ENCODE measurements at regions not wholly inside any gene's neighbourhood (a gene's known extent, or its start where the extent isn't known, plus 50 kb on each side); places are given as distances from the start of the nearest gene placed in this dataset.

DNA sequence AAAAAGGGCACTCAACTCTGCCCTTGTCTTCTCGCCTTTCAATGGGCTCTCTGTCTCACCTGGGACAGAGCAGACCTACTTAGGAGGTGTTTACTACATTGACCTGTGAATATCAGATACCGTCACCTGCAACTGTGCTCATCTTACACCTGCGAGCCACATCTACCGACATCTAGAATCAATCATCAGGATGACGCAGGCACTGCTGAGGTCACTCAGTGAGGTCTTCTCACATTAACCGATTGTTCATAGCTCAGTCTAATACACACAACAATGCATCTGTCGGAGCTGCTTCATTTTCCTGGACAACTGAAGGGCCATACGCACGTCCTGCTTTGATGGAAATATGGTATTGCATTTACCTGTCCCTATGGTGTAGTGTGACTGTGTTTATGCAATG lies 211.9 kb downstream of the FGF9 start:
- ATAC-seq (no peak), DNase-seq (ENCODE audit: low spot score) (no peak)
- H3F3A ChIP-seq (replicated peaks; ENCODE audit: low read depth) = no peaks in the 10 kb centered on the region
- no peaks in the 10 kb centered on the region; the same call in 2 of the 3 replicates for H3K9me3 Mint-ChIP-seq
- TF ChIP-seq, protein P1, sequence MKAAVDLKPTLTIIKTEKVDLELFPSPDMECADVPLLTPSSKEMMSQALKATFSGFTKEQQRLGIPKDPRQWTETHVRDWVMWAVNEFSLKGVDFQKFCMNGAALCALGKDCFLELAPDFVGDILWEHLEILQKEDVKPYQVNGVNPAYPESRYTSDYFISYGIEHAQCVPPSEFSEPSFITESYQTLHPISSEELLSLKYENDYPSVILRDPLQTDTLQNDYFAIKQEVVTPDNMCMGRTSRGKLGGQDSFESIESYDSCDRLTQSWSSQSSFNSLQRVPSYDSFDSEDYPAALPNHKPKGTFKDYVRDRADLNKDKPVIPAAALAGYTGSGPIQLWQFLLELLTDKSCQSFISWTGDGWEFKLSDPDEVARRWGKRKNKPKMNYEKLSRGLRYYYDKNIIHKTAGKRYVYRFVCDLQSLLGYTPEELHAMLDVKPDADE (IDR thresholded peaks at IDR 0.05) = no peak
- no peak for TF ChIP-seq STAT1 (IDR thresholded peaks at IDR 0.05; ENCODE audit: unreplicated experiment)
- TF ChIP-seq CREB1 (CRISPR knock-in tag; IDR thresholded peaks at IDR 0.05; ENCODE audit: low read depth) = no peak
- TF ChIP-seq, protein P2, sequence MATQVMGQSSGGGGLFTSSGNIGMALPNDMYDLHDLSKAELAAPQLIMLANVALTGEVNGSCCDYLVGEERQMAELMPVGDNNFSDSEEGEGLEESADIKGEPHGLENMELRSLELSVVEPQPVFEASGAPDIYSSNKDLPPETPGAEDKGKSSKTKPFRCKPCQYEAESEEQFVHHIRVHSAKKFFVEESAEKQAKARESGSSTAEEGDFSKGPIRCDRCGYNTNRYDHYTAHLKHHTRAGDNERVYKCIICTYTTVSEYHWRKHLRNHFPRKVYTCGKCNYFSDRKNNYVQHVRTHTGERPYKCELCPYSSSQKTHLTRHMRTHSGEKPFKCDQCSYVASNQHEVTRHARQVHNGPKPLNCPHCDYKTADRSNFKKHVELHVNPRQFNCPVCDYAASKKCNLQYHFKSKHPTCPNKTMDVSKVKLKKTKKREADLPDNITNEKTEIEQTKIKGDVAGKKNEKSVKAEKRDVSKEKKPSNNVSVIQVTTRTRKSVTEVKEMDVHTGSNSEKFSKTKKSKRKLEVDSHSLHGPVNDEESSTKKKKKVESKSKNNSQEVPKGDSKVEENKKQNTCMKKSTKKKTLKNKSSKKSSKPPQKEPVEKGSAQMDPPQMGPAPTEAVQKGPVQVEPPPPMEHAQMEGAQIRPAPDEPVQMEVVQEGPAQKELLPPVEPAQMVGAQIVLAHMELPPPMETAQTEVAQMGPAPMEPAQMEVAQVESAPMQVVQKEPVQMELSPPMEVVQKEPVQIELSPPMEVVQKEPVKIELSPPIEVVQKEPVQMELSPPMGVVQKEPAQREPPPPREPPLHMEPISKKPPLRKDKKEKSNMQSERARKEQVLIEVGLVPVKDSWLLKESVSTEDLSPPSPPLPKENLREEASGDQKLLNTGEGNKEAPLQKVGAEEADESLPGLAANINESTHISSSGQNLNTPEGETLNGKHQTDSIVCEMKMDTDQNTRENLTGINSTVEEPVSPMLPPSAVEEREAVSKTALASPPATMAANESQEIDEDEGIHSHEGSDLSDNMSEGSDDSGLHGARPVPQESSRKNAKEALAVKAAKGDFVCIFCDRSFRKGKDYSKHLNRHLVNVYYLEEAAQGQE (IDR thresholded peaks at IDR 0.05; ENCODE audit: unreplicated experiment) = no peak
- TF ChIP-seq EZH2phosphoT487 (IDR thresholded peaks at IDR 0.05; ENCODE audit: unreplicated experiment) = no peak
- no peak for TF ChIP-seq ZNF114 (CRISPR knock-in tag; IDR thresholded peaks at IDR 0.05)
- TF ChIP-seq JUNB (IDR thresholded peaks at IDR 0.05; ENCODE audit: unreplicated experiment) = no peak
- TF ChIP-seq EZH2 (IDR thresholded peaks at IDR 0.05; ENCODE audit: low read depth, unreplicated experiment) = no peak
- no peak for TF ChIP-seq ZNF331 (CRISPR knock-in tag; IDR thresholded peaks at IDR 0.05; ENCODE audit: low read depth)
- TF ChIP-seq, protein P3, sequence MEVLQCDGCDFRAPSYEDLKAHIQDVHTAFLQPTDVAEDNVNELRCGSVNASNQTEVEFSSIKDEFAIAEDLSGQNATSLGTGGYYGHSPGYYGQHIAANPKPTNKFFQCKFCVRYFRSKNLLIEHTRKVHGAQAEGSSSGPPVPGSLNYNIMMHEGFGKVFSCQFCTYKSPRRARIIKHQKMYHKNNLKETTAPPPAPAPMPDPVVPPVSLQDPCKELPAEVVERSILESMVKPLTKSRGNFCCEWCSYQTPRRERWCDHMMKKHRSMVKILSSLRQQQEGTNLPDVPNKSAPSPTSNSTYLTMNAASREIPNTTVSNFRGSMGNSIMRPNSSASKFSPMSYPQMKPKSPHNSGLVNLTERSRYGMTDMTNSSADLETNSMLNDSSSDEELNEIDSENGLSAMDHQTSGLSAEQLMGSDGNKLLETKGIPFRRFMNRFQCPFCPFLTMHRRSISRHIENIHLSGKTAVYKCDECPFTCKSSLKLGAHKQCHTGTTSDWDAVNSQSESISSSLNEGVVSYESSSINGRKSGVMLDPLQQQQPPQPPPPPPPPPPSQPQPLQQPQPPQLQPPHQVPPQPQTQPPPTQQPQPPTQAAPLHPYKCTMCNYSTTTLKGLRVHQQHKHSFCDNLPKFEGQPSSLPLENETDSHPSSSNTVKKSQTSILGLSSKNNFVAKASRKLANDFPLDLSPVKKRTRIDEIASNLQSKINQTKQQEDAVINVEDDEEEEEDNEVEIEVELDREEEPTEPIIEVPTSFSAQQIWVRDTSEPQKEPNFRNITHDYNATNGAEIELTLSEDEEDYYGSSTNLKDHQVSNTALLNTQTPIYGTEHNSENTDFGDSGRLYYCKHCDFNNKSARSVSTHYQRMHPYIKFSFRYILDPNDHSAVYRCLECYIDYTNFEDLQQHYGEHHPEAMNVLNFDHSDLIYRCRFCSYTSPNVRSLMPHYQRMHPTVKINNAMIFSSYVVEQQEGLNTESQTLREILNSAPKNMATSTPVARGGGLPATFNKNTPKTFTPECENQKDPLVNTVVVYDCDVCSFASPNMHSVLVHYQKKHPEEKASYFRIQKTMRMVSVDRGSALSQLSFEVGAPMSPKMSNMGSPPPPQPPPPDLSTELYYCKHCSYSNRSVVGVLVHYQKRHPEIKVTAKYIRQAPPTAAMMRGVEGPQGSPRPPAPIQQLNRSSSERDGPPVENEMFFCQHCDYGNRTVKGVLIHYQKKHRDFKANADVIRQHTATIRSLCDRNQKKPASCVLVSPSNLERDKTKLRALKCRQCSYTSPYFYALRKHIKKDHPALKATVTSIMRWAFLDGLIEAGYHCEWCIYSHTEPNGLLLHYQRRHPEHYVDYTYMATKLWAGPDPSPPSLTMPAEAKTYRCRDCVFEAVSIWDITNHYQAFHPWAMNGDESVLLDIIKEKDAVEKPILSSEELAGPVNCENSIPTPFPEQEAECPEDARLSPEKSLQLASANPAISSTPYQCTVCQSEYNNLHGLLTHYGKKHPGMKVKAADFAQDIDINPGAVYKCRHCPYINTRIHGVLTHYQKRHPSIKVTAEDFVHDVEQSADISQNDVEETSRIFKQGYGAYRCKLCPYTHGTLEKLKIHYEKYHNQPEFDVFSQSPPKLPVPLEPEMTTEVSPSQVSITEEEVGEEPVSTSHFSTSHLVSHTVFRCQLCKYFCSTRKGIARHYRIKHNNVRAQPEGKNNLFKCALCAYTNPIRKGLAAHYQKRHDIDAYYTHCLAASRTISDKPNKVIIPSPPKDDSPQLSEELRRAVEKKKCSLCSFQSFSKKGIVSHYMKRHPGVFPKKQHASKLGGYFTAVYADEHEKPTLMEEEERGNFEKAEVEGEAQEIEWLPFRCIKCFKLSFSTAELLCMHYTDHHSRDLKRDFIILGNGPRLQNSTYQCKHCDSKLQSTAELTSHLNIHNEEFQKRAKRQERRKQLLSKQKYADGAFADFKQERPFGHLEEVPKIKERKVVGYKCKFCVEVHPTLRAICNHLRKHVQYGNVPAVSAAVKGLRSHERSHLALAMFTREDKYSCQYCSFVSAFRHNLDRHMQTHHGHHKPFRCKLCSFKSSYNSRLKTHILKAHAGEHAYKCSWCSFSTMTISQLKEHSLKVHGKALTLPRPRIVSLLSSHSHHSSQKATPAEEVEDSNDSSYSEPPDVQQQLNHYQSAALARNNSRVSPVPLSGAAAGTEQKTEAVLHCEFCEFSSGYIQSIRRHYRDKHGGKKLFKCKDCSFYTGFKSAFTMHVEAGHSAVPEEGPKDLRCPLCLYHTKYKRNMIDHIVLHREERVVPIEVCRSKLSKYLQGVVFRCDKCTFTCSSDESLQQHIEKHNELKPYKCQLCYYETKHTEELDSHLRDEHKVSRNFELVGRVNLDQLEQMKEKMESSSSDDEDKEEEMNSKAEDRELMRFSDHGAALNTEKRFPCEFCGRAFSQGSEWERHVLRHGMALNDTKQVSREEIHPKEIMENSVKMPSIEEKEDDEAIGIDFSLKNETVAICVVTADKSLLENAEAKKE (CRISPR knock-in tag; IDR thresholded peaks at IDR 0.05) = no peak
- TF ChIP-seq, protein P4, sequence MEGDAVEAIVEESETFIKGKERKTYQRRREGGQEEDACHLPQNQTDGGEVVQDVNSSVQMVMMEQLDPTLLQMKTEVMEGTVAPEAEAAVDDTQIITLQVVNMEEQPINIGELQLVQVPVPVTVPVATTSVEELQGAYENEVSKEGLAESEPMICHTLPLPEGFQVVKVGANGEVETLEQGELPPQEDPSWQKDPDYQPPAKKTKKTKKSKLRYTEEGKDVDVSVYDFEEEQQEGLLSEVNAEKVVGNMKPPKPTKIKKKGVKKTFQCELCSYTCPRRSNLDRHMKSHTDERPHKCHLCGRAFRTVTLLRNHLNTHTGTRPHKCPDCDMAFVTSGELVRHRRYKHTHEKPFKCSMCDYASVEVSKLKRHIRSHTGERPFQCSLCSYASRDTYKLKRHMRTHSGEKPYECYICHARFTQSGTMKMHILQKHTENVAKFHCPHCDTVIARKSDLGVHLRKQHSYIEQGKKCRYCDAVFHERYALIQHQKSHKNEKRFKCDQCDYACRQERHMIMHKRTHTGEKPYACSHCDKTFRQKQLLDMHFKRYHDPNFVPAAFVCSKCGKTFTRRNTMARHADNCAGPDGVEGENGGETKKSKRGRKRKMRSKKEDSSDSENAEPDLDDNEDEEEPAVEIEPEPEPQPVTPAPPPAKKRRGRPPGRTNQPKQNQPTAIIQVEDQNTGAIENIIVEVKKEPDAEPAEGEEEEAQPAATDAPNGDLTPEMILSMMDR (conservative IDR thresholded peaks at IDR 0.05; ENCODE audit: low read depth in 2 of 2) = no peak
- no peak for TF ChIP-seq NANOG (IDR thresholded peaks at IDR 0.05; ENCODE audit: borderline replicate concordance)
- no peak for TF ChIP-seq POLR2AphosphoS5 (IDR thresholded peaks at IDR 0.05; ENCODE audit: low read depth)
- H3K4me1 ChIP-seq (ENCODE audit: insufficient read depth) = no peaks in the 10 kb centered on the region
- no peak overlapping the region for H3K4me2 ChIP-seq
- H3K4me3 ChIP-seq = no peak overlapping the region
- no peaks in the 10 kb centered on the region for H3K9me2 ChIP-seq (ENCODE audit: insufficient read depth)
- H3K79me2 ChIP-seq (replicated peaks; ENCODE audit: insufficient read depth) = no peaks in the 10 kb centered on the region
- no peak overlapping the region for H3K27ac ChIP-seq (ENCODE audit: low read depth)
- no peak overlapping the region for H2AFZ ChIP-seq
- H3K27me3 Mint-ChIP-seq (ENCODE audit: insufficient read depth, low read depth, poor library complexity) = no peaks in the 10 kb centered on the region
- H3K36me3 ChIP-seq (ENCODE audit: insufficient read depth) = no peaks in the 10 kb centered on the region
- H3K27me3 ChIP-seq (ENCODE audit: insufficient read depth) = no peaks in the 10 kb centered on the region
- H4K20me1 ChIP-seq (replicated peaks; ENCODE audit: insufficient read depth) = no peaks in the 10 kb centered on the region
- H3K4me3 Mint-ChIP-seq = no peak overlapping the region
- no peak overlapping the region for H3K27ac Mint-ChIP-seq
- H3K4me1 Mint-ChIP-seq = no peaks in the 10 kb centered on the region
- H3K36me3 Mint-ChIP-seq (ENCODE audit: low read depth) = no peaks in the 10 kb centered on the region

Measured in GM23338 (cell line).